IMR-90 (cell line): ENCODE measurements at regions not wholly inside any gene's neighbourhood (a gene's known extent, or its start where the extent isn't known, plus 50 kb on each side); places are given as distances from the start of the nearest gene placed in this dataset.

Source experiments
- ATAC-seq: fragments of 200-7000 bp; cut with Tn5 transposase; 2 replicates; pipeline ENCODE4 v1.9.1; 2020; ENCODE audit warnings: low read depth, mild to moderate bottlenecking, moderate library complexity
- BruUV-seq: library from RNA; stranded (reverse); fragments of 400-500 nt; replicated peaks from 2 replicates; lab custom pipeline; 2021; lab: Mats Ljungman, UMichigan
- CTCF ChIA-PET: fragments of 300-600 bp; formaldehyde crosslinking; extraction: SDS; loops from one replicate; lab custom pipeline; 2021; ENCODE audit warnings: antibody characterized with exemption; lab: Yijun Ruan, JAX
- POLR2A ChIA-PET: fragments of 300-600 bp; sonication (Branson Sonifier 250); formaldehyde crosslinking; loops from one replicate; lab custom pipeline; 2022; ENCODE audit warnings: antibody characterized with exemption; ENCODE audit not compliant: unreplicated experiment; lab: Charles Lee
- DNase-seq: peaks from one replicate; pipeline ENCODE4 v3.0.0; 2013
- H2AFZ ChIP-seq: replicated peaks from 2 replicates; pipeline ENCODE3; 2013; ENCODE audit warnings: low read length, mild to moderate bottlenecking; ENCODE audit not compliant: poor library complexity
- H2AK5ac ChIP-seq: 2 replicates; pipeline ENCODE4 v1.6.1; 2013; ENCODE audit warnings: low read depth, low read length, inconsistent platforms
- H2AK9ac ChIP-seq: replicated peaks from 2 replicates; pipeline ENCODE3; 2013; ENCODE audit warnings: mild to moderate bottlenecking, low read depth, low read length, moderate library complexity; ENCODE audit not compliant: poor library complexity
- H2BK120ac ChIP-seq: 2 replicates; pipeline ENCODE4 v1.6.1; 2013; ENCODE audit warnings: low read depth, low read length, inconsistent platforms
- H2BK15ac ChIP-seq: 3 replicates; pipeline ENCODE4 v1.6.1; 2013; ENCODE audit warnings: low read depth, low read length, inconsistent platforms
- H2BK20ac ChIP-seq: 2 replicates; pipeline ENCODE4 v1.6.1; 2013; ENCODE audit warnings: low read depth, mild to moderate bottlenecking, inconsistent platforms, low read length, moderate library complexity
- H2BK5ac ChIP-seq: 2 replicates; pipeline ENCODE4 v1.6.1; 2013; ENCODE audit warnings: mild to moderate bottlenecking, low read depth, low read length, inconsistent platforms; ENCODE audit not compliant: poor library complexity, severe bottlenecking
- H3K14ac ChIP-seq: replicated peaks from 2 replicates; pipeline ENCODE4 v1.6.1; 2013; ENCODE audit warnings: low read depth, low read length, inconsistent platforms
- H3K18ac ChIP-seq: 2 replicates; pipeline ENCODE4 v1.6.1; 2013; ENCODE audit warnings: low read depth, low read length, control low read depth
- H3K23ac ChIP-seq: 2 replicates; pipeline ENCODE4 v1.6.1; 2013; ENCODE audit warnings: low read depth, low read length, inconsistent platforms
- H3K27ac ChIP-seq: 2 replicates; pipeline ENCODE4 v1.5.1; 2013; ENCODE audit warnings: mild to moderate bottlenecking, control low read depth, low read length; ENCODE audit not compliant: insufficient read depth
- H3K27me3 ChIP-seq: 2 replicates; pipeline ENCODE4 v1.6.1; 2013; ENCODE audit warnings: low read length; ENCODE audit not compliant: control insufficient read depth, insufficient read depth
- H3K36me3 ChIP-seq: 2 replicates; pipeline ENCODE4 v1.6.1; 2013; ENCODE audit warnings: low read length, mixed read lengths; ENCODE audit not compliant: control insufficient read depth, insufficient read depth
- H3K4ac ChIP-seq: 2 replicates; pipeline ENCODE4 v1.6.1; 2013; ENCODE audit warnings: low read depth, low read length, inconsistent platforms
- H3K4me1 ChIP-seq: 2 replicates; pipeline ENCODE4 v1.6.1; 2013; ENCODE audit warnings: low read length, mixed read lengths; ENCODE audit not compliant: control insufficient read depth, insufficient read depth
- H3K4me2 ChIP-seq: 2 replicates; pipeline ENCODE4 v1.6.1; 2013; ENCODE audit warnings: low read depth, mild to moderate bottlenecking, control low read depth, low read length, moderate library complexity
- H3K4me3 ChIP-seq: 2 replicates; pipeline ENCODE4 v1.5.1; 2013; ENCODE audit warnings: low read depth, mild to moderate bottlenecking, control low read depth, low read length, moderate library complexity; ENCODE audit not compliant: insufficient read depth
- H3K56ac ChIP-seq: 2 replicates; pipeline ENCODE4 v1.6.1; 2013; ENCODE audit warnings: low read length, inconsistent platforms; ENCODE audit not compliant: insufficient read depth; ENCODE audit errors: extremely low read depth
- H3K79me1 ChIP-seq, 2 experiments: 2 replicates each; pipeline ENCODE4 v1.6.1; 2013; ENCODE audit warnings: low read length in 2 of 2, inconsistent platforms in 1 of 2, low read depth in 1 of 2
- H3K9ac ChIP-seq: 2 replicates; pipeline ENCODE4 v1.6.1; 2013; ENCODE audit warnings: low read depth, low read length, control low read depth
- H3K9me1 ChIP-seq: 2 replicates; pipeline ENCODE4 v1.6.1; 2013; ENCODE audit warnings: low read length, inconsistent platforms; ENCODE audit not compliant: insufficient read depth
- H3K9me3 ChIP-seq: 2 replicates; pipeline ENCODE4 v1.6.1; 2013; ENCODE audit warnings: low read length; ENCODE audit not compliant: control insufficient read depth, insufficient read depth
- H4K20me1 ChIP-seq: 2 replicates; pipeline ENCODE4 v1.6.1; 2013; ENCODE audit warnings: low read length, inconsistent platforms; ENCODE audit not compliant: insufficient read depth
- H4K5ac ChIP-seq: 2 replicates; pipeline ENCODE4 v1.6.1; 2013; ENCODE audit warnings: mild to moderate bottlenecking, low read depth, low read length, control low read depth
- H4K8ac ChIP-seq, 2 experiments: 2 replicates each; pipeline ENCODE4 v1.6.1; 2013; ENCODE audit warnings: low read depth in 2 of 2, low read length in 2 of 2, control low read depth in 1 of 2, inconsistent platforms in 1 of 2
- H4K91ac ChIP-seq: 2 replicates; pipeline ENCODE4 v1.6.1; 2013; ENCODE audit warnings: low read depth, low read length, inconsistent platforms; ENCODE audit not compliant: insufficient read depth
- FOS ChIP-seq: fragments of 150-350 bp; IDR thresholded peaks from 2 replicates; pipeline ENCODE4 v1.6.1; 2016; ENCODE audit warnings: low read depth, low read length
- WGBS, 2 experiments: methylation state at CpG; one replicate each; pipeline versions ENCODE4 v1.1.5 to v1.1.7; 2013; ENCODE audit warnings: missing lambda C conversion rate in 2 of 2; ENCODE audit not compliant: insufficient read length in 1 of 2; ENCODE audit errors: extremely low coverage in 2 of 2; 5-methylcytosine and 5-hydroxymethylcytosine counted together
- dilution Hi-C: fragments of 300-500 bp; cut with HindIII; formaldehyde crosslinking; loops from one replicate; pipeline ENCODE4 v1.14.3; 2018; ENCODE audit warnings: low sequenced_read_pairs; ENCODE audit not compliant: unreplicated experiment
- in situ Hi-C: fragments of 300-500 bp; cut with MboI; formaldehyde crosslinking; loops from 3 replicates; pipeline ENCODE4 v1.14.3; 2019; ENCODE audit warnings: low sequenced_read_pairs, inconsistent platforms, mixed read lengths
- intact Hi-C: fragments of 100-400 bp; cut with micrococcal nuclease; formaldehyde crosslinking; loops from 2 replicates; pipeline ENCODE4 v1.10.0; 2022

- Histone ChIP-seq H4K20me1 (no peaks in the 10 kb centered on the region), H2BK120ac (no peak overlapping the region), H3K9me3 (peaks cover 9% of the 10 kb centered on the region), H3K4me2 (no peak overlapping the region), H3K18ac (no peak overlapping the region), H3K27ac (no peak overlapping the region), H3K23ac (no peak overlapping the region), H4K91ac (no peak overlapping the region), H2BK20ac (no peak overlapping the region), H4K5ac (no peak overlapping the region), H2AK9ac (no peak overlapping the region), H3K56ac (no peak overlapping the region), H3K79me1 (no peaks in the 10 kb centered on the region), H3K4me1 (no peaks in the 10 kb centered on the region), H3K36me3 (no peaks in the 10 kb centered on the region), H3K4me3 (no peak overlapping the region), H2BK5ac (no peak overlapping the region), H3K9me1 (no peaks in the 10 kb centered on the region), H4K8ac (no peak overlapping the region), H2BK15ac (no peak overlapping the region), H3K27me3 (no peaks in the 10 kb centered on the region), H2AFZ (no peak overlapping the region), H3K14ac (no peak overlapping the region), H3K4ac (no peak overlapping the region), H3K9ac (no peak overlapping the region), H2AK5ac (no peak overlapping the region)
- in situ Hi-C loops, result no loop called here
- TF ChIP-seq FOS, result no peak
- ATAC-seq (no peak), DNase-seq (no peak)
- dilution Hi-C loops, result no loop called here
- ChIA-PET POLR2A (interaction anchor here (0.5 kb wide), 1 partner anchor 41 kb away, joined by 4 read pairs; no protein-coding TSS in a partner anchor), CTCF (no interaction called here)
- intact Hi-C loops, result no loop called here
- WGBS, 2 experiments, result no CpG with 5 or more reads among the region's 2 CpGs
- BruUV-seq, result no TSS peak
These were observed 161.1 kb upstream of the FBXO33 start for GRCh38 chr14:39593377-39593776.
